Smooth muscle cell (in vitro differentiated cells): ENCODE measurements at regions not wholly inside any gene's neighbourhood (a gene's known extent, or its start where the extent isn't known, plus 50 kb on each side); places are given as distances from the start of the nearest gene placed in this dataset.

Experiments
- DNase-seq: peaks from one replicate; lab custom pipeline; 2025; ENCODE audit not compliant: unreplicated experiment; lab: John Stamatoyannopoulos, UW
- H2AFZ ChIP-seq: fragments of 200-600 bp; sonication (generic); 2 replicates; pipeline ENCODE4 v1.6.0; 2016; ENCODE audit warnings: antibody characterized with exemption, low read depth, mild to moderate bottlenecking
- H3F3A ChIP-seq: fragments of 200-600 bp; sonication (generic); 2 replicates; pipeline ENCODE4 v1.6.0; 2017; ENCODE audit warnings: antibody characterized with exemption, low read depth
- H3K27ac ChIP-seq: fragments of 200-600 bp; sonication (generic); 2 replicates; pipeline ENCODE4 v1.5.1; 2016; ENCODE audit warnings: low read depth, mild to moderate bottlenecking
- H3K27me3 ChIP-seq: fragments of 200-600 bp; sonication (generic); 2 replicates; pipeline ENCODE4 v1.6.1; 2016; ENCODE audit warnings: low read depth, mild to moderate bottlenecking
- H3K36me3 ChIP-seq: fragments of 200-600 bp; sonication (generic); 2 replicates; pipeline ENCODE4 v1.5.1; 2016; ENCODE audit warnings: low read depth
- H3K4me1 ChIP-seq: fragments of 200-600 bp; sonication (generic); 2 replicates; pipeline ENCODE4 v1.5.1; 2016; ENCODE audit warnings: low read depth
- H3K4me2 ChIP-seq: fragments of 200-600 bp; sonication (generic); 2 replicates; pipeline ENCODE4 v1.6.0; 2016; ENCODE audit warnings: mild to moderate bottlenecking
- H3K4me3 ChIP-seq: fragments of 200-600 bp; sonication (generic); 2 replicates; pipeline ENCODE4 v1.5.1; 2016; ENCODE audit warnings: mild to moderate bottlenecking
- H3K79me2 ChIP-seq: fragments of 200-600 bp; sonication (generic); 2 replicates; pipeline ENCODE4 v1.6.0; 2016; ENCODE audit warnings: low read depth, mild to moderate bottlenecking
- H3K9ac ChIP-seq: fragments of 200-600 bp; sonication (generic); 2 replicates; pipeline ENCODE4 v1.6.0; 2016; ENCODE audit warnings: low read depth
- H3K9me3 ChIP-seq: fragments of 200-600 bp; sonication (generic); replicated peaks from 2 replicates; pipeline ENCODE4 v1.5.1; 2016; ENCODE audit warnings: low read depth
- H4K20me1 ChIP-seq: fragments of 200-600 bp; sonication (generic); 2 replicates; pipeline ENCODE4 v1.6.0; 2016; ENCODE audit warnings: low read depth
- WGBS: methylation state at CpG from one replicate; pipeline ENCODE4 v1.1.7; 2016; ENCODE audit warnings: low lambda C conversion rate; 5-methylcytosine and 5-hydroxymethylcytosine counted together
- TF ChIP-seq, protein P1 (sequence below): fragments of 200-600 bp; sonication (generic); IDR thresholded peaks from 2 replicates; pipeline ENCODE4 v1.5.1; 2017; ENCODE audit warnings: borderline replicate concordance, mild to moderate bottlenecking, antibody characterized with exemption; ENCODE audit not compliant: insufficient read depth, poor library complexity, severe bottlenecking

DNA sequence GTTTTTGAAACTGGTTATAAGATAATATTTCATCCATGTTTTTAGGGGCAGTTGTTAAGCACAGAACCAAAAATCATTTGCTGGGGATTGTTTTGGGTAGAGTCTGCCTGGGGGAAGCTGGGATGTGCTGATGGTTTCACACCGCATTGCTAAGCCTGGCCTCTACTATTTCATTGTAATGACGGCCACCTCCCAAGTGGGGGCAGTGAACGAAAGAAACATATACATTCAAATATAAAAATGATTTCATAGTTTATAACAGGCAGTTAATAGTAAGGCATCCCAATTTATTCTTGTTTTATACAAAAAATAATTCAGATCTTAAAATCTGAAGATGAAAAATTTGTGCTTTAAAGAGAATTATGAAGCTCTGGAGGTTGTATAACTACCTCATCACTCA, 750.8 kb downstream of the REEP3 start:
- H3F3A ChIP-seq: no peaks in the 10 kb centered on the region
- no peaks in the 10 kb centered on the region for H3K27me3 ChIP-seq
- TF ChIP-seq, protein P1, sequence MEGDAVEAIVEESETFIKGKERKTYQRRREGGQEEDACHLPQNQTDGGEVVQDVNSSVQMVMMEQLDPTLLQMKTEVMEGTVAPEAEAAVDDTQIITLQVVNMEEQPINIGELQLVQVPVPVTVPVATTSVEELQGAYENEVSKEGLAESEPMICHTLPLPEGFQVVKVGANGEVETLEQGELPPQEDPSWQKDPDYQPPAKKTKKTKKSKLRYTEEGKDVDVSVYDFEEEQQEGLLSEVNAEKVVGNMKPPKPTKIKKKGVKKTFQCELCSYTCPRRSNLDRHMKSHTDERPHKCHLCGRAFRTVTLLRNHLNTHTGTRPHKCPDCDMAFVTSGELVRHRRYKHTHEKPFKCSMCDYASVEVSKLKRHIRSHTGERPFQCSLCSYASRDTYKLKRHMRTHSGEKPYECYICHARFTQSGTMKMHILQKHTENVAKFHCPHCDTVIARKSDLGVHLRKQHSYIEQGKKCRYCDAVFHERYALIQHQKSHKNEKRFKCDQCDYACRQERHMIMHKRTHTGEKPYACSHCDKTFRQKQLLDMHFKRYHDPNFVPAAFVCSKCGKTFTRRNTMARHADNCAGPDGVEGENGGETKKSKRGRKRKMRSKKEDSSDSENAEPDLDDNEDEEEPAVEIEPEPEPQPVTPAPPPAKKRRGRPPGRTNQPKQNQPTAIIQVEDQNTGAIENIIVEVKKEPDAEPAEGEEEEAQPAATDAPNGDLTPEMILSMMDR: peak; percentile 8
- no peak overlapping the region for H3K9ac ChIP-seq
- no peaks in the 10 kb centered on the region for H3K79me2 ChIP-seq
- H3K27ac ChIP-seq: no peak overlapping the region
- no peak for DNase-seq
- no peaks in the 10 kb centered on the region for H3K9me3 ChIP-seq
- H3K4me2 ChIP-seq: no peak overlapping the region
- H3K4me1 ChIP-seq: no peaks in the 10 kb centered on the region
- WGBS: 55% methylated on average over 3 of the region's 3 CpGs
- H2AFZ ChIP-seq: no peak overlapping the region
- no peak overlapping the region for H3K4me3 ChIP-seq
- H3K36me3 ChIP-seq: no peaks in the 10 kb centered on the region
- no peaks in the 10 kb centered on the region for H4K20me1 ChIP-seq

DNA sequence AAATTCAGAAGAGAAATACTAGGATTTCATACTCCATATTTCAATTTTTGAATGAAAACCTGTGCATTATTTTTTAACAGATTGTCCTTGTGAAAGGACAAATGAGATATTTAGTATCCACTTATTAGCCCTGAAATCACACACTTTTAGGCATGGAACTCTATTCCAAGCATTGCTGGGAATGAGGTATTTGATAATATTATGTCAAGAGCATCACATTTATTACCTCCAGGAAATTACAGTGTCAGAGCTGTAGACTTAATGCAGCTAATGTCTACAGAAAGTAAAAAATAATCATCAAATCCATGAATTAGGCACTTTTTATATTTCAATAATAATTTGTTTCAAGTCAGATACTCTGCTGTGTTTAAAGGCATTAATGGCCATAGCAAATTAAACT, 753.8 kb downstream of the REEP3 start:
- Histone ChIP-seq H3K4me2 (no peak overlapping the region), H3K36me3 (no peaks in the 10 kb centered on the region), H3K27me3 (no peaks in the 10 kb centered on the region), H3K4me1 (no peaks in the 10 kb centered on the region), H2AFZ (no peak overlapping the region), H4K20me1 (no peaks in the 10 kb centered on the region), H3F3A (no peaks in the 10 kb centered on the region), H3K4me3 (no peak overlapping the region), H3K27ac (no peak overlapping the region), H3K9me3 (no peaks in the 10 kb centered on the region), H3K79me2 (no peaks in the 10 kb centered on the region), H3K9ac (no peak overlapping the region)
- TF ChIP-seq, protein P1: no peak
- DNase-seq: no peak

DNA sequence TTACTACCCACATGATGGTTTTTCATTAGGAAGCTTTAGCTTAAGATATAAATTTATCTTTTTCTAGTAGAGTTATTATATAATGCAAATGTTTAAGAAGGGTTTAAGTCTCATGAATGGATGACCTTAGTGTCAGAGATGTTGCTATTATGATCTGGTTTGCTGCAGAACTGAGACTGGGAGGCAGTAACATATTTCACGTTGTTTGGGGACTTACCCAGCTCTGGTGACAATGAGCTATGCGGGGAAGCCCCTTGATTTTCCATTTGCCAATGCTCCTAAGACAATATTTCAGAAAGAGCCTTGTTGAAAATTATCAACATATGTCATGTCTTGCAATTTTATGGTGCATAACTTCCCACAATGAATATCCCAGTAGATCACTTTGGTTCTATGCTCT, 754.6 kb downstream of the REEP3 start:
- TF ChIP-seq, protein P1: no peak
- no peaks in the 10 kb centered on the region for H3K36me3 ChIP-seq
- WGBS: 91% methylated on average over 2 of the region's 2 CpGs

DNA sequence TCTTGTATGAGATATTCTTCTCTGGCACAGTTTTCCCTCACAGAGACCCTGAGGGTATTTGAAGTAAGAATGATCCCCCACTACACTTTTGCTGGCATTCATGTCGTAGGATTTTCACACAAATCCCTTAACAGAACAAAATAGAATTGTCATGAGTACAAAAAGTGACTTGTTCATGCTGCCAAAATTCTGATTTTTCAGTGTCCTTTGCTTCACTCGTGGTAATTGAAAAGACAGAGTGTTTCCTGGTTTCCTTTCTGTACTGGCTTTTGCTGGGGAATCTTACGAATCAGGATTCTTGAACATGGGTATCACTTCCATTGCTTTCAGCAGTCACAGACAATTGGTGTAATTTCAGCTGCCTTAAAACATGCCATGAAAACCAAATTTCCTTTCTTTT, 756.3 kb downstream of the REEP3 start:
- no peaks in the 10 kb centered on the region for H3K9me3 ChIP-seq
- WGBS: 89% methylated on average over 3 of the region's 3 CpGs

More for the DNA sequence above, 754.6 kb downstream of the REEP3 start:
- Histone ChIP-seq H3K4me3 (no peak overlapping the region), H3K9me3 (no peaks in the 10 kb centered on the region), H2AFZ (no peak overlapping the region), H3K9ac (no peak overlapping the region), H3K79me2 (no peaks in the 10 kb centered on the region), H3F3A (no peaks in the 10 kb centered on the region), H3K27me3 (no peaks in the 10 kb centered on the region), H3K4me2 (no peak overlapping the region), H3K4me1 (no peaks in the 10 kb centered on the region), H4K20me1 (no peaks in the 10 kb centered on the region), H3K27ac (no peak overlapping the region)
- no peak for DNase-seq

More for the DNA sequence above, 756.3 kb downstream of the REEP3 start:
- H3K79me2 ChIP-seq: no peaks in the 10 kb centered on the region
- H3K4me2 ChIP-seq: no peak overlapping the region
- H4K20me1 ChIP-seq: no peaks in the 10 kb centered on the region
- H3K4me1 ChIP-seq: no peaks in the 10 kb centered on the region
- DNase-seq: no peak
- H3K27me3 ChIP-seq: no peaks in the 10 kb centered on the region
- no peaks in the 10 kb centered on the region for H3K36me3 ChIP-seq
- no peaks in the 10 kb centered on the region for H3F3A ChIP-seq
- H3K9ac ChIP-seq: no peak overlapping the region
- TF ChIP-seq, protein P1: no peak
- H3K27ac ChIP-seq: no peak overlapping the region
- no peak overlapping the region for H2AFZ ChIP-seq
- no peak overlapping the region for H3K4me3 ChIP-seq
